ENCODE measurements at regions not wholly inside any gene's neighbourhood (a gene's known extent, or its start where the extent isn't known, plus 50 kb on each side); places are given as distances from the start of the nearest gene placed in this dataset.

DNA sequence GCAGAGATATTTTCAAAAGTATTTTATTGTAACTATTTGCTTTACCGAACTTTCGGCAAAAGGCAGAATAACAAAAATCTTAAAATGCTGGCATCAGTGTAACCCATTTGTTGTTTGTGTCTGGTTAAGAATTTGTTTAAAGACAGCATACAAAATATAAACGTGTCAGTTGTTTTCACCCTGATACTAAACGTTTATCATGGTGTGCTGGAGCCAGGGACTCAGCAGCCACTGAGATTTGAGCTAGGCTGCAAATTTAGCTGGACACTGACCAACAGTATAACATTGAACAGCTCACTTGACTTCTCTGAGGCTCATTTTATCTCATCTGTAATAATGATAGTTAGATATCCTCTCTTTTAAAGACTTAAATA, 183.7 kb downstream of the TMTC3 start:
- TF ChIP-seq POLR2A (IDR thresholded peaks at IDR 0.05; ENCODE audit: low read length) (no peak), GATA1 (IDR thresholded peaks at IDR 0.05; ENCODE audit: low read depth, low read length) (no peak)

Measured in erythroblast (primary cell).